ENCODE measurements at regions not wholly inside any gene's neighbourhood (a gene's known extent, or its start where the extent isn't known, plus 50 kb on each side); places are given as distances from the start of the nearest gene placed in this dataset.

- Histone ChIP-seq H3K27ac (ENCODE audit: insufficient read depth, low read depth, low read length) (no peak overlapping the region), H4K20me1 (replicated peaks; ENCODE audit: control insufficient read depth, extremely low read depth, insufficient read depth, low read length) (no peaks in the 10 kb centered on the region), H3K36me3 (ENCODE audit: control insufficient read depth in 2 of 2, extremely low read depth in 1 of 2, insufficient read depth in 2 of 2, low read length in 2 of 2) (no peaks in the 10 kb centered on the region), H3K79me2 (ENCODE audit: control insufficient read depth, insufficient read depth, low read length) (no peaks in the 10 kb centered on the region), H3K4me2 (ENCODE audit: insufficient read depth, low read length) (no peak overlapping the region), H2AFZ (ENCODE audit: low read depth, low read length) (no peak overlapping the region), H3K9ac (replicated peaks; ENCODE audit: extremely low read depth, insufficient read depth, low read length) (no peak overlapping the region), H3K9me1 (replicated peaks; ENCODE audit: control insufficient read depth, extremely low read depth, insufficient read depth, low read length) (no peaks in the 10 kb centered on the region), H3K27me3 (ENCODE audit: control insufficient read depth in 2 of 2, insufficient read depth in 2 of 2, low read length in 2 of 2) (no peaks in the 10 kb centered on the region), H3K4me3 (replicated peaks in 1 of 3; ENCODE audit: insufficient read depth in 1 of 3, low read depth in 1 of 3, low read length in 3 of 3) (no peak overlapping the region), H3K4me1 (ENCODE audit: control insufficient read depth, extremely low read depth, insufficient read depth, low read length) (no peaks in the 10 kb centered on the region), H3K9me3 (replicated peaks; ENCODE audit: control insufficient read depth, insufficient read depth, low read length) (no peaks in the 10 kb centered on the region)
- intact Hi-C loops (cut with micrococcal nuclease) (no loop called here), dilution Hi-C loops (cut with MboI; ENCODE audit: extremely low pct_ligation_motif_present, low sequenced_read_pairs) (no loop called here)
- POLR2A ChIA-PET = no interaction called here
- no TSS peak for BruUV-seq (replicated peaks)
- DNase-seq (ENCODE audit: low read depth, low spot score) (no peak), FAIRE-seq (no peak)
- TF ChIP-seq JUN (IDR thresholded peaks at IDR 0.05; ENCODE audit: borderline replicate concordance, insufficient read depth, insufficient read length, low read depth) (no peak), POLR2A (IDR thresholded peaks at IDR 0.05; ENCODE audit: low read depth, low read length) (no peak), MAX (IDR thresholded peaks at IDR 0.05; ENCODE audit: insufficient read depth, insufficient read length) (no peak), FOS (IDR thresholded peaks at IDR 0.05; ENCODE audit: borderline replicate concordance, insufficient read depth, low read length) (no peak), CTCF (IDR thresholded peaks at IDR 0.05; ENCODE audit: extremely low read depth in 1 of 2, insufficient read depth in 1 of 2, low read depth in 1 of 2, low read length in 2 of 2) (no peak), MYC (IDR thresholded peaks at IDR 0.05; ENCODE audit: low read depth, low read length) (no peak), GATA2 (IDR thresholded peaks at IDR 0.05; ENCODE audit: insufficient read depth, insufficient read length, low read depth, low read length) (no peak), EZH2 (IDR thresholded peaks at IDR 0.05; ENCODE audit: borderline replicate concordance, low read depth, low read length, severe bottlenecking) (no peak), POLR2AphosphoS5 (IDR thresholded peaks at IDR 0.05; ENCODE audit: insufficient read depth, low read depth, low read length) (no peak)
- CTCF ChIA-PET = no interaction called here
These were observed 384.0 kb downstream of the CENPC start for GRCh38 chr4:67161311-67161710.

All from endothelial cell of umbilical vein (primary cell).